ENCODE measurements at regions not wholly inside any gene's neighbourhood (a gene's known extent, or its start where the extent isn't known, plus 50 kb on each side); places are given as distances from the start of the nearest gene placed in this dataset.

GRCh38 chr9:11471321-11471720 is 858.5 kb upstream of the PTPRD start:
- Mint-ChIP-seq H3K4me3 (no peak overlapping the region), H3K27me3 (no peaks in the 10 kb centered on the region)

GRCh38 chr9:11500780-11501179 is 888.0 kb upstream of the PTPRD start:
- Mint-ChIP-seq H3K27me3 (no peaks in the 10 kb centered on the region), H3K9me3 (peaks cover 37% of the 10 kb centered on the region), H3K36me3 (ENCODE audit: low read depth) (no peaks in the 10 kb centered on the region), H3K4me3 (no peak overlapping the region), H3K4me1 (ENCODE audit: low read depth) (no peaks in the 10 kb centered on the region), H3K27ac (no peak overlapping the region)
- intact Hi-C loops (cut with micrococcal nuclease), result loop anchor here (10.0 kb wide), 1 partner anchor 64 kb away; no protein-coding TSS in a partner anchor

More at GRCh38 chr9:11471321-11471720, 858.5 kb upstream of the PTPRD start:
- intact Hi-C loops (cut with micrococcal nuclease), result no loop called here
- no peaks in the 10 kb centered on the region for H3K36me3 Mint-ChIP-seq (ENCODE audit: low read depth)
- H3K9me3 Mint-ChIP-seq, result peaks cover 12% of the 10 kb centered on the region
- no peaks in the 10 kb centered on the region for H3K4me1 Mint-ChIP-seq (ENCODE audit: low read depth)
- no peak overlapping the region for H3K27ac Mint-ChIP-seq

GRCh38 chr9:11506980-11507379 is 894.2 kb upstream of the PTPRD start:
- intact Hi-C loops (cut with micrococcal nuclease), result loop anchor here (10.0 kb wide), 1 partner anchor 58 kb away; no protein-coding TSS in a partner anchor
- Mint-ChIP-seq H3K4me3 (no peak overlapping the region), H3K27me3 (no peaks in the 10 kb centered on the region), H3K36me3 (ENCODE audit: low read depth) (no peaks in the 10 kb centered on the region), H3K27ac (no peak overlapping the region), H3K9me3 (peaks cover 25% of the 10 kb centered on the region), H3K4me1 (ENCODE audit: low read depth) (no peaks in the 10 kb centered on the region)

GRCh38 chr9:11537566-11537965 is 924.8 kb upstream of the PTPRD start:
- H3K36me3 Mint-ChIP-seq (ENCODE audit: low read depth), result no peaks in the 10 kb centered on the region
- H3K4me3 Mint-ChIP-seq, result no peak overlapping the region
- no peaks in the 10 kb centered on the region for H3K4me1 Mint-ChIP-seq (ENCODE audit: low read depth)
- no peaks in the 10 kb centered on the region for H3K9me3 Mint-ChIP-seq
- intact Hi-C loops (cut with micrococcal nuclease), result no loop called here
- no peaks in the 10 kb centered on the region for H3K27me3 Mint-ChIP-seq
- H3K27ac Mint-ChIP-seq, result no peak overlapping the region

GRCh38 chr9:11542781-11543180 is 930.0 kb upstream of the PTPRD start:
- Mint-ChIP-seq H3K27me3 (no peaks in the 10 kb centered on the region), H3K36me3 (ENCODE audit: low read depth) (no peaks in the 10 kb centered on the region), H3K27ac (no peak overlapping the region), H3K4me1 (ENCODE audit: low read depth) (no peaks in the 10 kb centered on the region), H3K9me3 (no peaks in the 10 kb centered on the region), H3K4me3 (no peak overlapping the region)
- intact Hi-C loops (cut with micrococcal nuclease), result no loop called here

GRCh38 chr9:11546231-11546630 is 933.4 kb upstream of the PTPRD start:
- H3K4me1 Mint-ChIP-seq (ENCODE audit: low read depth), result no peaks in the 10 kb centered on the region
- H3K27ac Mint-ChIP-seq, result no peak overlapping the region
- intact Hi-C loops (cut with micrococcal nuclease), result no loop called here
- H3K9me3 Mint-ChIP-seq, result no peaks in the 10 kb centered on the region
- no peak overlapping the region for H3K4me3 Mint-ChIP-seq
- H3K27me3 Mint-ChIP-seq, result no peaks in the 10 kb centered on the region
- no peaks in the 10 kb centered on the region for H3K36me3 Mint-ChIP-seq (ENCODE audit: low read depth)

GRCh38 chr9:11549311-11549794 is 936.6 kb upstream of the PTPRD start:
- intact Hi-C loops (cut with micrococcal nuclease), result no loop called here
- no peaks in the 10 kb centered on the region for H3K36me3 Mint-ChIP-seq (ENCODE audit: low read depth)
- H3K27me3 Mint-ChIP-seq, result no peaks in the 10 kb centered on the region
- no peak overlapping the region for H3K4me3 Mint-ChIP-seq
- H3K9me3 Mint-ChIP-seq, result no peaks in the 10 kb centered on the region
- no peak overlapping the region for H3K27ac Mint-ChIP-seq
- H3K4me1 Mint-ChIP-seq (ENCODE audit: low read depth), result no peaks in the 10 kb centered on the region

- H3K36me3 Mint-ChIP-seq (ENCODE audit: low read depth), result no peaks in the 10 kb centered on the region
- H3K4me1 Mint-ChIP-seq (ENCODE audit: low read depth), result no peaks in the 10 kb centered on the region
- H3K27ac Mint-ChIP-seq, result no peak overlapping the region
- intact Hi-C loops (cut with micrococcal nuclease), result no loop called here
- no peak overlapping the region for H3K4me3 Mint-ChIP-seq
- no peaks in the 10 kb centered on the region for H3K9me3 Mint-ChIP-seq
- no peaks in the 10 kb centered on the region for H3K27me3 Mint-ChIP-seq
Measured at GRCh38 chr9:11551106-11551505, 938.3 kb upstream of the PTPRD start.

- no peak overlapping the region for H3K4me3 Mint-ChIP-seq
- H3K36me3 Mint-ChIP-seq (ENCODE audit: low read depth), result no peaks in the 10 kb centered on the region
- no peak overlapping the region for H3K27ac Mint-ChIP-seq
- intact Hi-C loops (cut with micrococcal nuclease), result no loop called here
- H3K4me1 Mint-ChIP-seq (ENCODE audit: low read depth), result no peaks in the 10 kb centered on the region
- H3K9me3 Mint-ChIP-seq, result peaks cover 7% of the 10 kb centered on the region
- H3K27me3 Mint-ChIP-seq, result no peaks in the 10 kb centered on the region
Measured at GRCh38 chr9:11558043-11558442, 945.2 kb upstream of the PTPRD start.

GRCh38 chr9:11559001-11559776 is 946.4 kb upstream of the PTPRD start:
- H3K4me1 Mint-ChIP-seq (ENCODE audit: low read depth), result no peaks in the 10 kb centered on the region
- no peaks in the 10 kb centered on the region for H3K27me3 Mint-ChIP-seq
- H3K9me3 Mint-ChIP-seq, result peaks cover 7% of the 10 kb centered on the region
- intact Hi-C loops (cut with micrococcal nuclease), result no loop called here
- no peak overlapping the region for H3K27ac Mint-ChIP-seq
- no peak overlapping the region for H3K4me3 Mint-ChIP-seq
- H3K36me3 Mint-ChIP-seq (ENCODE audit: low read depth), result no peaks in the 10 kb centered on the region

GRCh38 chr9:11577522-11577921 is 964.7 kb upstream of the PTPRD start:
- Mint-ChIP-seq H3K4me3 (no peak overlapping the region), H3K9me3 (no peaks in the 10 kb centered on the region), H3K4me1 (ENCODE audit: low read depth) (no peaks in the 10 kb centered on the region), H3K36me3 (ENCODE audit: low read depth) (no peaks in the 10 kb centered on the region), H3K27me3 (no peaks in the 10 kb centered on the region), H3K27ac (no peak overlapping the region)
- intact Hi-C loops (cut with micrococcal nuclease), result no loop called here

GRCh38 chr9:11595756-11596155 is 983.0 kb upstream of the PTPRD start:
- Mint-ChIP-seq H3K4me1 (ENCODE audit: low read depth) (no peaks in the 10 kb centered on the region), H3K27me3 (no peaks in the 10 kb centered on the region), H3K9me3 (no peaks in the 10 kb centered on the region), H3K36me3 (ENCODE audit: low read depth) (no peaks in the 10 kb centered on the region), H3K27ac (no peak overlapping the region), H3K4me3 (no peak overlapping the region)
- intact Hi-C loops (cut with micrococcal nuclease), result no loop called here

GRCh38 chr9:11618241-11618805 is 1005.5 kb upstream of the PTPRD start:
- intact Hi-C loops (cut with micrococcal nuclease), result no loop called here
- no peaks in the 10 kb centered on the region for H3K36me3 Mint-ChIP-seq (ENCODE audit: low read depth)
- no peak overlapping the region for H3K4me3 Mint-ChIP-seq
- no peaks in the 10 kb centered on the region for H3K4me1 Mint-ChIP-seq (ENCODE audit: low read depth)
- no peaks in the 10 kb centered on the region for H3K27me3 Mint-ChIP-seq
- peaks cover 23% of the 10 kb centered on the region for H3K9me3 Mint-ChIP-seq
- no peak overlapping the region for H3K27ac Mint-ChIP-seq

- Mint-ChIP-seq H3K36me3 (ENCODE audit: low read depth) (no peaks in the 10 kb centered on the region), H3K4me3 (no peak overlapping the region), H3K4me1 (ENCODE audit: low read depth) (no peaks in the 10 kb centered on the region), H3K9me3 (peaks cover 38% of the 10 kb centered on the region), H3K27me3 (no peaks in the 10 kb centered on the region), H3K27ac (no peak overlapping the region)
- intact Hi-C loops (cut with micrococcal nuclease), result no loop called here
Measured at GRCh38 chr9:11632691-11633090, 1019.9 kb upstream of the PTPRD start.
